ENCODE measurements at regions not wholly inside any gene's neighbourhood (a gene's known extent, or its start where the extent isn't known, plus 50 kb on each side); places are given as distances from the start of the nearest gene placed in this dataset.

GRCh38 chr9:81035601-81036000 lies 653.7 kb downstream of the TLE1 start:
- FAIRE-seq (no peak), ATAC-seq (no peak), DNase-seq (ENCODE audit: low spot score) (no peak)
- intact Hi-C loops (cut with micrococcal nuclease; ENCODE audit: unreplicated experiment) = no loop called here
- Histone ChIP-seq H3K9ac (ENCODE audit: insufficient read depth, low read depth, low read length) (no peak overlapping the region), H3K4me1 (ENCODE audit: insufficient read depth, low read length) (no peaks in the 10 kb centered on the region), H3K36me3 (replicated peaks in 1 of 2; ENCODE audit: control insufficient read depth in 1 of 2, insufficient read depth in 2 of 2, low read length in 2 of 2) (no peaks in the 10 kb centered on the region), H3K4me3 (replicated peaks in 1 of 3; ENCODE audit: insufficient read depth in 1 of 3, low read depth in 2 of 3, low read length in 3 of 3) (no peak overlapping the region), H4K20me1 (ENCODE audit: insufficient read depth, low read length) (no peaks in the 10 kb centered on the region), H3K9me3 (ENCODE audit: low read length) (no peaks in the 10 kb centered on the region), H3K27ac (ENCODE audit: extremely low read length, insufficient read depth, low read length) (no peak overlapping the region), H3K79me2 (ENCODE audit: insufficient read depth, low read length) (no peaks in the 10 kb centered on the region), H3K4me2 (ENCODE audit: low read depth, low read length) (no peak overlapping the region), H2AFZ (ENCODE audit: low read length) (no peak overlapping the region), H3K27me3 (ENCODE audit: control insufficient read depth in 1 of 2, insufficient read depth in 2 of 2, low read length in 2 of 2) (no peaks in the 10 kb centered on the region)
- CTCF ChIA-PET (ENCODE audit: low intra/inter-chr PET ratio, low total read pairs) = no interaction called here
- no peak for TF ChIP-seq HIVEP1 (CRISPR knock-in tag; IDR thresholded peaks at IDR 0.05)
- TF ChIP-seq ZFYVE20 (CRISPR knock-in tag; IDR thresholded peaks at IDR 0.05; ENCODE audit: borderline replicate concordance, low read depth) = no peak
- no peak for TF ChIP-seq IKZF1 (IDR thresholded peaks at IDR 0.05)
- TF ChIP-seq TEF (CRISPR knock-in tag; IDR thresholded peaks at IDR 0.05) = no peak
- no peak for TF ChIP-seq ZFP62 (CRISPR knock-in tag; IDR thresholded peaks at IDR 0.05)
- TF ChIP-seq ZNF660 (CRISPR knock-in tag; IDR thresholded peaks at IDR 0.05; ENCODE audit: borderline replicate concordance, low read depth) = no peak
- no peak for TF ChIP-seq ZNF75D (CRISPR knock-in tag; IDR thresholded peaks at IDR 0.05; ENCODE audit: borderline replicate concordance)
- no peak for TF ChIP-seq PHF21A (CRISPR knock-in tag; IDR thresholded peaks at IDR 0.05)
- no peak for TF ChIP-seq ZNF83 (CRISPR knock-in tag; IDR thresholded peaks at IDR 0.05; ENCODE audit: borderline replicate concordance)
- TF ChIP-seq ZFP90 (CRISPR knock-in tag; IDR thresholded peaks at IDR 0.05; ENCODE audit: borderline replicate concordance) = no peak
- TF ChIP-seq, protein P1, sequence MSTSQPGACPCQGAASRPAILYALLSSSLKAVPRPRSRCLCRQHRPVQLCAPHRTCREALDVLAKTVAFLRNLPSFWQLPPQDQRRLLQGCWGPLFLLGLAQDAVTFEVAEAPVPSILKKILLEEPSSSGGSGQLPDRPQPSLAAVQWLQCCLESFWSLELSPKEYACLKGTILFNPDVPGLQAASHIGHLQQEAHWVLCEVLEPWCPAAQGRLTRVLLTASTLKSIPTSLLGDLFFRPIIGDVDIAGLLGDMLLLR (CRISPR knock-in tag; IDR thresholded peaks at IDR 0.05) = no peak
- TF ChIP-seq ADNP (CRISPR knock-in tag; IDR thresholded peaks at IDR 0.05) = no peak
- TF ChIP-seq ZNF766 (CRISPR knock-in tag; IDR thresholded peaks at IDR 0.05; ENCODE audit: borderline replicate concordance) = no peak
- no peak for TF ChIP-seq ZNF747 (CRISPR knock-in tag; IDR thresholded peaks at IDR 0.05; ENCODE audit: borderline replicate concordance)
- no peak for TF ChIP-seq HNRNPL (IDR thresholded peaks at IDR 0.05; ENCODE audit: low read depth, low read length)
- 4% methylated on average over 1 of the region's 1 CpG for WGBS (ENCODE audit: low lambda C conversion rate)
- in situ Hi-C loops (cut with HindIII; ENCODE audit: extremely low pct_ligation_motif_present, low pct_unique_long_range_greater_than_20kb) = no loop called here
- POLR2A ChIA-PET = no interaction called here
- no TSS peak for BruUV-seq (replicated peaks)
